Right lobe of liver (tissue), 4 donors: ENCODE measurements at regions not wholly inside any gene's neighbourhood (a gene's known extent, or its start where the extent isn't known, plus 50 kb on each side); places are given as distances from the start of the nearest gene placed in this dataset.

ENCODE experiments used
- POLR2A ChIP-seq: fragments of 450-650 bp; IDR thresholded peaks from one replicate; pipeline ENCODE4 v1.6.1; 2017; ENCODE audit warnings: antibody characterized with exemption, mild to moderate bottlenecking
- TF ChIP-seq, protein P1 (sequence below), 4 donors: fragments of 200-600 bp in 3 of 4; fragments of 450-650 bp in 1 of 4; IDR thresholded peaks; one replicate each; pipeline versions ENCODE4 v1.5.1 to v1.8.0; 2016 to 2022; ENCODE audit warnings: antibody characterized with exemption in 4 of 4, mild to moderate bottlenecking in 2 of 4
- donor health status: DM: no; HTN: no; CAD: no.
- donor health status: DM: no; HTN: no; CAD: no.
- donor health status: DM: no; HTN: yes; CAD: no.

DNA sequence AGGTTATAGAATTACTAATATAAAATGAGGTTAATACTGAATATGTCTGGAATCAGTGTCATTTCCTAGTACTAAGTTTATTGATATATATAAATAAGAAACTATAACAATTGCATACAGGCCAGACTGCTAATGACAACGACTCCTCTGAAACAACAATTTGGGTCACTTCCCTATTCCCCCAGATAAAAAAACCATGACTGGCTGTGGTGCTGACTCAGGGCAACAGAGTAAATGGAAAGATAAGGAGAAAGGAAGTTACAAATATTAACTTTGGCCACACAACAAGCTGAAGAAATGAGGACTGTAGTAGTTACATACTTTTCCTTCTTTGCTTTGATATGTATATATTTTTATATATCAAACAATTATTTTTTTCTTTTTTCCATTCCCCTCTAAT, 263.7 kb upstream of the PCDH9 start:
- TF ChIP-seq POLR2A = no peak
- TF ChIP-seq, protein P1, sequence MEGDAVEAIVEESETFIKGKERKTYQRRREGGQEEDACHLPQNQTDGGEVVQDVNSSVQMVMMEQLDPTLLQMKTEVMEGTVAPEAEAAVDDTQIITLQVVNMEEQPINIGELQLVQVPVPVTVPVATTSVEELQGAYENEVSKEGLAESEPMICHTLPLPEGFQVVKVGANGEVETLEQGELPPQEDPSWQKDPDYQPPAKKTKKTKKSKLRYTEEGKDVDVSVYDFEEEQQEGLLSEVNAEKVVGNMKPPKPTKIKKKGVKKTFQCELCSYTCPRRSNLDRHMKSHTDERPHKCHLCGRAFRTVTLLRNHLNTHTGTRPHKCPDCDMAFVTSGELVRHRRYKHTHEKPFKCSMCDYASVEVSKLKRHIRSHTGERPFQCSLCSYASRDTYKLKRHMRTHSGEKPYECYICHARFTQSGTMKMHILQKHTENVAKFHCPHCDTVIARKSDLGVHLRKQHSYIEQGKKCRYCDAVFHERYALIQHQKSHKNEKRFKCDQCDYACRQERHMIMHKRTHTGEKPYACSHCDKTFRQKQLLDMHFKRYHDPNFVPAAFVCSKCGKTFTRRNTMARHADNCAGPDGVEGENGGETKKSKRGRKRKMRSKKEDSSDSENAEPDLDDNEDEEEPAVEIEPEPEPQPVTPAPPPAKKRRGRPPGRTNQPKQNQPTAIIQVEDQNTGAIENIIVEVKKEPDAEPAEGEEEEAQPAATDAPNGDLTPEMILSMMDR (IDR thresholded peaks at IDR 0.05) = no peak
